ENCODE measurements at regions not wholly inside any gene's neighbourhood (a gene's known extent, or its start where the extent isn't known, plus 50 kb on each side); places are given as distances from the start of the nearest gene placed in this dataset.

GRCh38 chr18:28831476-28831875 lies 654.5 kb upstream of the CDH2 start:
- no peaks in the 10 kb centered on the region for H3K4me1 Mint-ChIP-seq
- no peak overlapping the region for H3K4me3 Mint-ChIP-seq
- peaks cover 0 to 5% (median 0%) of the 10 kb centered on the region in 6 donors for H3K9me3 Mint-ChIP-seq
- no peak for DNase-seq
- H3K27ac Mint-ChIP-seq = no peak overlapping the region
- no peaks in the 10 kb centered on the region for H3K36me3 Mint-ChIP-seq
- H3K27me3 Mint-ChIP-seq (ENCODE audit: low read depth in 3 of 3) = no peaks in the 10 kb centered on the region

- Mint-ChIP-seq H3K4me3 (no peak overlapping the region), H3K36me3 (peaks cover 0 to 5% (median 4%) of the 10 kb centered on the region in 3 donors), H3K4me1 (peaks cover 0 to 2% of the 10 kb centered on the region in 2 donors), H3K27ac (no peak overlapping the region), H3K9me3 (peaks cover 0 to 17% (median 2%) of the 10 kb centered on the region in 6 donors), H3K27me3 (ENCODE audit: low read depth in 3 of 3) (peaks cover 0 to 3% (median 0%) of the 10 kb centered on the region in 3 donors)
- DNase-seq = no peak
Observed at GRCh38 chr18:28826107-28826506, 649.2 kb upstream of the CDH2 start.

GRCh38 chr18:28824183-28824574 lies 647.2 kb upstream of the CDH2 start:
- H3K27ac Mint-ChIP-seq = peak overlapping the region in 1 of 6 donors; percentile 30

GRCh38 chr18:28823506-28824182 lies 646.7 kb upstream of the CDH2 start:
- peaks cover 0 to 14% (median 2%) of the 10 kb centered on the region in 6 donors for H3K9me3 Mint-ChIP-seq
- no peak for DNase-seq
- H3K27me3 Mint-ChIP-seq (ENCODE audit: low read depth in 3 of 3) = peaks cover 2 to 4% (median 3%) of the 10 kb centered on the region in 3 donors
- H3K4me3 Mint-ChIP-seq = no peak overlapping the region
- H3K27ac Mint-ChIP-seq = no peak overlapping the region
- peaks cover 0 to 2% of the 10 kb centered on the region in 2 donors for H3K4me1 Mint-ChIP-seq
- H3K36me3 Mint-ChIP-seq = peaks cover 0 to 8% (median 5%) of the 10 kb centered on the region in 3 donors

More at GRCh38 chr18:28824183-28824574, 647.2 kb upstream of the CDH2 start:
- Mint-ChIP-seq H3K4me1 (peaks cover 0 to 2% of the 10 kb centered on the region in 2 donors), H3K27me3 (ENCODE audit: low read depth in 3 of 3) (peaks cover 2 to 4% (median 3%) of the 10 kb centered on the region in 3 donors), H3K9me3 (peaks cover 0 to 17% (median 2%) of the 10 kb centered on the region in 6 donors), H3K36me3 (peaks cover 0 to 8% (median 5%) of the 10 kb centered on the region in 3 donors), H3K4me3 (no peak overlapping the region)
- DNase-seq = no peak

GRCh38 chr18:28820353-28820752 lies 643.4 kb upstream of the CDH2 start:
- Mint-ChIP-seq H3K27me3 (ENCODE audit: low read depth in 3 of 3) (peaks cover 2 to 6% (median 3%) of the 10 kb centered on the region in 3 donors), H3K4me3 (no peak overlapping the region), H3K9me3 (peaks cover 0 to 12% (median 2%) of the 10 kb centered on the region in 6 donors), H3K27ac (no peak overlapping the region), H3K36me3 (peaks cover 0 to 8% (median 5%) of the 10 kb centered on the region in 3 donors), H3K4me1 (peaks cover 0 to 2% of the 10 kb centered on the region in 2 donors)
- no peak for DNase-seq

- Mint-ChIP-seq H3K27ac (no peak overlapping the region), H3K4me3 (no peak overlapping the region), H3K9me3 (peaks cover 0 to 4% (median 0%) of the 10 kb centered on the region in 6 donors), H3K27me3 (ENCODE audit: low read depth in 3 of 3) (peaks cover 0 to 6% (median 2%) of the 10 kb centered on the region in 3 donors), H3K4me1 (no peaks in the 10 kb centered on the region), H3K36me3 (peaks cover 0 to 4% (median 0%) of the 10 kb centered on the region in 3 donors)
- DNase-seq = no peak
Observed at GRCh38 chr18:28816155-28816554, 639.2 kb upstream of the CDH2 start.

- H3K9me3 Mint-ChIP-seq = peaks cover 0 to 5% (median 3%) of the 10 kb centered on the region in 6 donors
- no peak overlapping the region for H3K4me3 Mint-ChIP-seq
- no peaks in the 10 kb centered on the region for H3K4me1 Mint-ChIP-seq
Observed at GRCh38 chr18:28814365-28814764, 637.4 kb upstream of the CDH2 start.

GRCh38 chr18:28808373-28808772 lies 631.4 kb upstream of the CDH2 start:
- no peak for DNase-seq
- peaks cover 8 to 22% (median 10%) of the 10 kb centered on the region in 6 donors for H3K9me3 Mint-ChIP-seq
- H3K27me3 Mint-ChIP-seq (ENCODE audit: low read depth in 3 of 3) = no peaks in the 10 kb centered on the region
- H3K36me3 Mint-ChIP-seq = peaks cover 4 to 12% (median 10%) of the 10 kb centered on the region in 3 donors
- no peak overlapping the region for H3K4me3 Mint-ChIP-seq
- peaks cover 5 to 8% of the 10 kb centered on the region in 2 donors for H3K4me1 Mint-ChIP-seq
- H3K27ac Mint-ChIP-seq = no peak overlapping the region

More at GRCh38 chr18:28814365-28814764, 637.4 kb upstream of the CDH2 start:
- no peak overlapping the region for H3K27ac Mint-ChIP-seq
- H3K36me3 Mint-ChIP-seq = peaks cover 0 to 2% (median 2%) of the 10 kb centered on the region in 3 donors
- peaks cover 0 to 2% (median 0%) of the 10 kb centered on the region in 3 donors for H3K27me3 Mint-ChIP-seq (ENCODE audit: low read depth in 3 of 3)
- no peak for DNase-seq

GRCh38 chr18:28805491-28805890 lies 628.6 kb upstream of the CDH2 start:
- peaks cover 4 to 12% (median 10%) of the 10 kb centered on the region in 3 donors for H3K36me3 Mint-ChIP-seq
- H3K4me3 Mint-ChIP-seq = no peak overlapping the region
- H3K4me1 Mint-ChIP-seq = peaks cover 7 to 8% of the 10 kb centered on the region in 2 donors
- H3K27me3 Mint-ChIP-seq (ENCODE audit: low read depth in 3 of 3) = no peaks in the 10 kb centered on the region
- no peak for DNase-seq
- peaks cover 6 to 22% (median 9%) of the 10 kb centered on the region in 6 donors for H3K9me3 Mint-ChIP-seq
- H3K27ac Mint-ChIP-seq = no peak overlapping the region

- Mint-ChIP-seq H3K9me3 (peaks cover 6 to 21% (median 9%) of the 10 kb centered on the region in 6 donors), H3K27me3 (ENCODE audit: low read depth in 3 of 3) (no peaks in the 10 kb centered on the region), H3K4me3 (no peak overlapping the region), H3K4me1 (peaks cover 7 to 8% of the 10 kb centered on the region in 2 donors), H3K36me3 (peaks cover 4 to 12% (median 10%) of the 10 kb centered on the region in 3 donors), H3K27ac (no peak overlapping the region)
- DNase-seq = no peak
Observed at GRCh38 chr18:28804512-28805202, 627.7 kb upstream of the CDH2 start.

GRCh38 chr18:28802546-28802945 lies 625.6 kb upstream of the CDH2 start:
- Mint-ChIP-seq H3K27me3 (ENCODE audit: low read depth in 3 of 3) (no peaks in the 10 kb centered on the region), H3K27ac (no peak overlapping the region), H3K36me3 (peaks cover 0 to 3% (median 0%) of the 10 kb centered on the region in 3 donors), H3K4me3 (no peak overlapping the region), H3K9me3 (peaks cover 0 to 9% (median 2%) of the 10 kb centered on the region in 6 donors), H3K4me1 (peaks cover 7 to 8% of the 10 kb centered on the region in 2 donors)
- DNase-seq = no peak

- no peaks in the 10 kb centered on the region for H3K27me3 Mint-ChIP-seq (ENCODE audit: low read depth in 3 of 3)
- no peak for DNase-seq
- peaks cover 7 to 8% of the 10 kb centered on the region in 2 donors for H3K4me1 Mint-ChIP-seq
- peaks cover 0 to 3% (median 0%) of the 10 kb centered on the region in 3 donors for H3K36me3 Mint-ChIP-seq
- H3K27ac Mint-ChIP-seq = no peak overlapping the region
- H3K9me3 Mint-ChIP-seq = peaks cover 0 to 4% (median 2%) of the 10 kb centered on the region in 6 donors
- H3K4me3 Mint-ChIP-seq = no peak overlapping the region
Observed at GRCh38 chr18:28801876-28802275, 624.9 kb upstream of the CDH2 start.

- H3K4me1 Mint-ChIP-seq = peaks cover 28 to 35% of the 10 kb centered on the region in 2 donors
- peak overlapping the region in 3 of 6 donors; percentile 9 to 57 (median 55) for H3K27ac Mint-ChIP-seq
- H3K27me3 Mint-ChIP-seq (ENCODE audit: low read depth in 3 of 3) = no peaks in the 10 kb centered on the region
- no peaks in the 10 kb centered on the region for H3K36me3 Mint-ChIP-seq
- peaks cover 0 to 1% (median 0%) of the 10 kb centered on the region in 6 donors for H3K9me3 Mint-ChIP-seq
- peak overlapping the region in 1 of 5 donors; percentile 6 for H3K4me3 Mint-ChIP-seq
- DNase-seq = no peak
Observed at GRCh38 chr18:28794459-28795245, 617.7 kb upstream of the CDH2 start.
